ENCODE measurements at regions not wholly inside any gene's neighbourhood (a gene's known extent, or its start where the extent isn't known, plus 50 kb on each side); places are given as distances from the start of the nearest gene placed in this dataset.

- no peak for DNase-seq (ENCODE audit: low read depth)
- H3K4me3 ChIP-seq (ENCODE audit: low read depth, low read length) = no peak overlapping the region
- no peak for TF ChIP-seq CTCF (IDR thresholded peaks at IDR 0.05; ENCODE audit: insufficient read depth, low read length)
Observed at GRCh38 chr10:33573606-33574005, 239.1 kb upstream of the NRP1 start.

GRCh38 chr10:33571616-33572015 is 237.1 kb upstream of the NRP1 start:
- TF ChIP-seq CTCF (IDR thresholded peaks at IDR 0.05; ENCODE audit: insufficient read depth, low read length) = no peak
- H3K4me3 ChIP-seq (ENCODE audit: low read depth, low read length) = no peak overlapping the region
- DNase-seq (ENCODE audit: low read depth) = peak; percentile 35

GRCh38 chr10:33570495-33570894 is 236.0 kb upstream of the NRP1 start:
- DNase-seq (ENCODE audit: low read depth) = no peak
- no peak for TF ChIP-seq CTCF (IDR thresholded peaks at IDR 0.05; ENCODE audit: insufficient read depth, low read length)
- no peak overlapping the region for H3K4me3 ChIP-seq (ENCODE audit: low read depth, low read length)

GRCh38 chr10:33569702-33570101 is 235.2 kb upstream of the NRP1 start:
- TF ChIP-seq CTCF (IDR thresholded peaks at IDR 0.05; ENCODE audit: insufficient read depth, low read length) = no peak
- DNase-seq (ENCODE audit: low read depth) = no peak
- no peak overlapping the region for H3K4me3 ChIP-seq (ENCODE audit: low read depth, low read length)

GRCh38 chr10:33566426-33566825 is 232.0 kb upstream of the NRP1 start:
- TF ChIP-seq CTCF (IDR thresholded peaks at IDR 0.05; ENCODE audit: insufficient read depth, low read length) = no peak
- no peak overlapping the region for H3K4me3 ChIP-seq (ENCODE audit: low read depth, low read length)
- no peak for DNase-seq (ENCODE audit: low read depth)

- DNase-seq (ENCODE audit: low read depth) = no peak
- H3K4me3 ChIP-seq (ENCODE audit: low read depth, low read length) = no peak overlapping the region
- TF ChIP-seq CTCF (IDR thresholded peaks at IDR 0.05; ENCODE audit: insufficient read depth, low read length) = no peak
Observed at GRCh38 chr10:33566001-33566400, 231.5 kb upstream of the NRP1 start.

GRCh38 chr10:33565231-33565630 is 230.8 kb upstream of the NRP1 start:
- no peak overlapping the region for H3K4me3 ChIP-seq (ENCODE audit: low read depth, low read length)
- TF ChIP-seq CTCF (IDR thresholded peaks at IDR 0.05; ENCODE audit: insufficient read depth, low read length) = no peak
- DNase-seq (ENCODE audit: low read depth) = no peak
